ENCODE measurements at regions not wholly inside any gene's neighbourhood (a gene's known extent, or its start where the extent isn't known, plus 50 kb on each side); places are given as distances from the start of the nearest gene placed in this dataset.

DNA sequence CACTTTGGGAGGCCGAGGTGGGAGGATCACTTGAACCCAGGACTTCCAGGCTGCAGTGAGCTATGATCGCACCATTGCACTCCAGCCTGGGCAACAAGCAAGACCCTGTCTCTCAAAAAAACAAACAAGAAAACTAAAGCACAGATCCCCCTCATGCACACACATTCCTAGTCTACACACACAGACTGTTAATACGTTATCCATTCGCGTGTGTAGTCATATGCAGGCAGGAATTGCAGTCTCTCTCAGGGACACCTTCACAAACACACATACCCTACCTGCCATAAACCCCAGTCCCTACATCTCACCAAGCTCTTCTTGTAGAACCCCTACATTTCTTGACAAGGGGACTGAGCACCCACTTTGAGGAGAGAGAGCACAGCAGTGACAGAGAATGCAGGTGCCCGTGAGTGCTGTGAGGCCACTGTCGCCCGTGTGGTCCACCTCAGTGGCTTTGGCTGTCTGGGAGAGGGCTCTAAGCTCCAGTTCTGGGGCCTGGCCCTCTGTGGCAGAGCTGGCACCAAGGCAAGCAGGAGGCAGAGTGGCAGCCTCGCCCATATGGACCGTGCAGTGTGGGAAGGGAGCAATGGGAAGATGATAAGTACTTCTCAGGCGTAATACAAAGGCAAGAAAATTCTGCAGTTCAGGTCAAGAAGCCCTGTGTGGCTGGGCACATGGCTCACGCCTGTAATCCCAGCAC lies 59.0 kb upstream of the RPH3AL start:
- peak overlapping the region; percentile 99 for H3K4me2 ChIP-seq (ENCODE audit: low read length)
- H3K27me3 ChIP-seq (ENCODE audit: control insufficient read depth, insufficient read depth, low read length), result no peaks in the 10 kb centered on the region
- H3K36me3 ChIP-seq (ENCODE audit: insufficient read depth, low read length), result peaks cover 3% of the 10 kb centered on the region
- peaks cover 21% of the 10 kb centered on the region for H3K4me1 ChIP-seq (ENCODE audit: control insufficient read depth, insufficient read depth, low read length)
- peak overlapping the region; percentile 2 for H3K9ac ChIP-seq (ENCODE audit: low read depth, low read length)
- H3K4me3 ChIP-seq (ENCODE audit: low read length), result no peak overlapping the region
- H3K9me3 ChIP-seq (replicated peaks; ENCODE audit: low read length), result no peaks in the 10 kb centered on the region

DNA sequence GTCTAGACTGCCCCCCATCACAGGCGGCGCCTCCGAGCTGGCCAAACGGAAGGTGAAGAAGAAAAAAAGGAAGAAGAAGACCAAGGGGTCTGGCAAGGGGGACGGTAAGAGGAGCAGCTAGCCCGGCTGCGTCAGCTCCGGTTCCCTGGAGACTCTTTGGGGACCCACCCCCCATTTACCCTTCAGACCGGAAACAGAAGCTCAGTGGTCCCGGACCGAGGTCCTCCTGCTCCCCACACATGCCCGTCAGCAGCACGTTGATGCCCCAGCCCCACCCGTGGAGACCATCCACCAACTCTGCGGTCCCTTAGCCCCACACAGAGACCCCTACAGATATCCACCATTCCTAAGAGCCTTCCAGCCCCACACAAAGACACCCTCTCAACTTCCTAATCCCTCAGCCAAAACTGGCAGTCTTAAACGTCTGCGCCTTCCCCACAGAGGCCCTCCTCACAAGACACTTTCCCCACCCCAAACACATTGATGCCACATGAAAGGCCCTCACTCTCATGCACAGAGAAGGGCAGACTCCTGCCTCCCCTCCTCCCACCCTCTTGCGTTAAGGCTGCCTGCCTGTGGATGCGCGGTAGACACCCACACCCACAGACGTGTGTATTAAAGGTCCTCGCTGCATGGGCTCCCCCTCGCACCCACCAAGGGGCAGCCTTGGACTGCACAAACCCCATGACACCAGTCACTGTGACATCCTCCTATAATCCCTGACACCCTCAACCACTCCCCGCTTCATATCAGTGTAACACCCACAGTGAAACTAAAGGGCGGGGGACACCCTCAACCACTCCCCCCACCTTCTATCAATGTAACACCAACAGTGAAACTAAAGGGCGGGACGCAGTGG lies 58.2 kb upstream of the RPH3AL start:
- H3K36me3 ChIP-seq (ENCODE audit: insufficient read depth, low read length), result peaks cover 3% of the 10 kb centered on the region
- H3K9me3 ChIP-seq (replicated peaks; ENCODE audit: low read length), result no peaks in the 10 kb centered on the region
- H3K27me3 ChIP-seq (ENCODE audit: control insufficient read depth, insufficient read depth, low read length), result no peaks in the 10 kb centered on the region
- H3K9ac ChIP-seq (ENCODE audit: low read depth, low read length), result peak overlapping the region; percentile 87
- H3K4me2 ChIP-seq (ENCODE audit: low read length), result peak overlapping the region; percentile 99
- H3K4me3 ChIP-seq (ENCODE audit: low read length), result peak overlapping the region; percentile 79
- peaks cover 21% of the 10 kb centered on the region for H3K4me1 ChIP-seq (ENCODE audit: control insufficient read depth, insufficient read depth, low read length)

DNA sequence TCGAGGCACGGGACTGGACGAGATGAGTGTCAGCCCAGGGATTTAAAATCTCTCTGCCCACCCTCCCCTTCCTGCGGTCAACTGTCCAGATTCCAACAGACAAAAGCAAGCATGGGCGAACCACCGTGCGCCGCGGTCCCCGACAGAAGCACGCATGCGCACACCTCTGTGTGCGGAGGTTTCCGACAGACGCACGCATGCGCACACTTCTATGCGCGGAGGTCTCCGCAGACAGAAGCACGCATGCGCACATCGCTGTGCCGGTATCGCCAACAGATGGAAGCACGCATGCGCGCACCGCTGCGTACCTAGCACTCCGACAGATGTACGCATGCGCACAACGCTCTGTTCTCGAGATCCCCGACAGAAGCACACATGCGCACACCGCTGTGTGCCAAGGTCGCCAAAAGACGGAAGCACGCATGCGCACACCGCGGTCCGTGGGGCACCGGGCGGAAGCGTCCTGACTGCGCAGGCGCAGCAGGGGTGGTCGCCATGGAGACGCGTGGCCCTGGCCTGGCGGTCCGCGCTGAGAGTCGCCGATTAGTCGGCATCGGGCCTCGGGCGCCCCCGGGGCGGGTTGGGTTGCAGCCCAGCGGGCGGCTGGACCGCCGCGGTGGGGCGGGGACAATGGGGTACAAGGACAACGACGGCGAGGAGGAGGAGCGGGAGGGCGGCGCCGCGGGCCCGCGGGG lies 57.4 kb upstream of the RPH3AL start:
- Histone ChIP-seq H3K9me3 (replicated peaks; ENCODE audit: low read length) (no peaks in the 10 kb centered on the region), H3K4me1 (ENCODE audit: control insufficient read depth, insufficient read depth, low read length) (peaks cover 21% of the 10 kb centered on the region), H3K4me3 (ENCODE audit: low read length) (peak overlapping the region; percentile 79), H3K36me3 (ENCODE audit: insufficient read depth, low read length) (peaks cover 3% of the 10 kb centered on the region), H3K9ac (ENCODE audit: low read depth, low read length) (peak overlapping the region; percentile 87), H3K27me3 (ENCODE audit: control insufficient read depth, insufficient read depth, low read length) (peaks cover 1% of the 10 kb centered on the region), H3K4me2 (ENCODE audit: low read length) (peak overlapping the region; percentile 99)

DNA sequence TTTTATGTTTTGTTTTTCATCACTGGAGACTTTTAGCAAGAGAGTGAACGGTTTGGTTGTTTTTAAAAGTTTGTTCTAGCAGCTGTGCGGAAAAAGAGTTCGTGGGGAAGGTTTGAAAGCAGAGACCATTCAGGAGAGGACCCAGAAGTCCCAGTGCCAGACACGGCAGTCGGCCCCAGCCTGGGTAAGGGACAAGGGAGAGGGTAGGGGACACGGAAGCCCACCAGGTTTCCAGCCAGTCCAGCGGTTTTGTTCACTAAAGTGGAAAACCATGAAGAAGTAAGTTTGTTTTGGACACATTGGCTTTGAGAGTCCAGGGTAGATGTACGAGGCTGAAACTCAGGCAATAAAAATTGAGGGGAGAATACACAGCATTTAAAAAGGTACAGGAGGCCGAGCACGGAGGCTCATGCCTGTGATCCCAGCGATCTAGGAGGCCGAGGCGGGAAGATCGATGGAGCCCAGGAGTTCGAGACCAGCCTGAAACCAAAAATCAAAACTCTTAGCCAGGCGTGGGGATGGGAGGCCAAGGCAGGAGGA lies 56.8 kb upstream of the RPH3AL start:
- Histone ChIP-seq H3K4me3 (ENCODE audit: low read length) (peak overlapping the region; percentile 69), H3K27me3 (ENCODE audit: control insufficient read depth, insufficient read depth, low read length) (peaks cover 2% of the 10 kb centered on the region), H3K4me2 (ENCODE audit: low read length) (peak overlapping the region; percentile 88), H3K4me1 (ENCODE audit: control insufficient read depth, insufficient read depth, low read length) (peaks cover 21% of the 10 kb centered on the region), H3K9ac (ENCODE audit: low read depth, low read length) (peak overlapping the region; percentile 65), H3K9me3 (replicated peaks; ENCODE audit: low read length) (no peaks in the 10 kb centered on the region), H3K36me3 (ENCODE audit: insufficient read depth, low read length) (peaks cover under 1% of the 10 kb centered on the region)

DNA sequence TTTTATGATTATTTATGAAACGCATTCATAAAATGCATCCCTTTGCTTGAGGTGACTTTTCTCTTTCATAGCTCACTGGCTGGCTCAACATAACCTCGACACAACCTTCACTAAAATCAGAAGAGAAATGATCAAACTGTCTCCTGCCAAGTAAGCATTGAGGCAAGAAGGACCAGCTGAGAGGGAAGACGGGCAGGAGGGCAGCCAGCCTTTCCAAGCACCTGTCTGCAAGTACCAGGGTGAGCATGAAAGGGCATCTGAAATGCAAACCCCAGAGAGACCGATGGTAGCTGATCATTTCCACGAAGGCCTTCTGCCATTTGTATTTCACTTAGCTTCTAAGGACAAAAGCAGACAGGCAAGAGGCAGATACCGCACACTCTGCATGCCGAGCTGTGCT lies 52.1 kb upstream of the RPH3AL start:
- H3K9ac ChIP-seq (ENCODE audit: low read depth, low read length), result no peak overlapping the region
- H3K4me2 ChIP-seq (ENCODE audit: low read length), result no peak overlapping the region
- no peaks in the 10 kb centered on the region for H3K9me3 ChIP-seq (replicated peaks; ENCODE audit: low read length)
- H3K36me3 ChIP-seq (ENCODE audit: insufficient read depth, low read length), result no peaks in the 10 kb centered on the region
- H3K27me3 ChIP-seq (ENCODE audit: control insufficient read depth, insufficient read depth, low read length), result peaks cover 8% of the 10 kb centered on the region
- H3K4me3 ChIP-seq (ENCODE audit: low read length), result no peak overlapping the region
- peaks cover 3% of the 10 kb centered on the region for H3K4me1 ChIP-seq (ENCODE audit: control insufficient read depth, insufficient read depth, low read length)
